ENCODE measurements at regions not wholly inside any gene's neighbourhood (a gene's known extent, or its start where the extent isn't known, plus 50 kb on each side); places are given as distances from the start of the nearest gene placed in this dataset.

DNA sequence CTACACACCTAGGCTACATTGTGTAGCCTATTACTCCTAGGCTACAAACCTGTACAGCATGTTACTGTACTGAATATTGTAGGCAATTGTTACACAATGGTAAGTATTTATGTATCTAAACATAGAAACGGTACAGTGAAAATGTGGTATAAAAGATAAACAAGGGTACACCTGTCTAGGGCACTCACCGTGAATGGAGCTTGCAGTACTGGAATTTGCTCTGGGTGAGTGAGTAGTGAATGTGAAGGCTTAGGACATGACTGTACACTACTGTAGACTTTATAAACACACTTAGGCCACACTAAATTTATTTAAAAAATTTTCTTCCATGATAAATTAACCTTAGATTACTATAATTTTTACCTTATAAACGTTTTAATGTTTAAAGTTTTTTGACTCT lies 171.7 kb upstream of the NCAM1 start:
- in situ Hi-C loops (cut with HindIII; ENCODE audit: extremely low pct_ligation_motif_present, low pct_unique_long_range_greater_than_20kb) = no loop called here
- ATAC-seq (no peak), FAIRE-seq (no peak), DNase-seq (ENCODE audit: low spot score) (no peak)
- POLR2A ChIA-PET = no interaction called here
- BruUV-seq (replicated peaks) = no TSS peak
- CTCF ChIA-PET (ENCODE audit: low intra/inter-chr PET ratio, low total read pairs) = no interaction called here
- H3K27me3 ChIP-seq (ENCODE audit: control insufficient read depth in 1 of 2, insufficient read depth in 2 of 2, low read length in 2 of 2) = peaks cover 2 to 6% of the 10 kb centered on the region in 2 experiments; a peak in 2 of 5 replicates
- WGBS (ENCODE audit: low lambda C conversion rate) = 0% methylated on average over 3 of the region's 3 CpGs
- no peaks in the 10 kb centered on the region for H3K36me3 ChIP-seq (replicated peaks in 1 of 2; ENCODE audit: control insufficient read depth in 1 of 2, insufficient read depth in 2 of 2, low read length in 2 of 2)
- no peak overlapping the region for H3K4me2 ChIP-seq (ENCODE audit: low read depth, low read length)
- no peaks in the 10 kb centered on the region for H3K79me2 ChIP-seq (ENCODE audit: insufficient read depth, low read length)
- no peak overlapping the region for H3K4me3 ChIP-seq (replicated peaks in 1 of 3; ENCODE audit: insufficient read depth in 1 of 3, low read depth in 2 of 3, low read length in 3 of 3)
- H4K20me1 ChIP-seq (ENCODE audit: insufficient read depth, low read length) = no peaks in the 10 kb centered on the region
- no peak overlapping the region for H3K27ac ChIP-seq (ENCODE audit: extremely low read length, insufficient read depth, low read length)
- no peak for TF ChIP-seq DR1 (CRISPR knock-in tag; IDR thresholded peaks at IDR 0.05)
- TF ChIP-seq HDAC6 (IDR thresholded peaks at IDR 0.05; ENCODE audit: low read depth, low read length) = no peak
- TF ChIP-seq NCOA1 (CRISPR knock-in tag; IDR thresholded peaks at IDR 0.05) = no peak
- TF ChIP-seq ZNF256 (CRISPR knock-in tag; conservative IDR thresholded peaks at IDR 0.05) = no peak
- TF ChIP-seq KLF16 (CRISPR knock-in tag; IDR thresholded peaks at IDR 0.05) = no peak
- TF ChIP-seq TEAD3 (CRISPR knock-in tag; optimal IDR thresholded peaks at IDR 0.05; ENCODE audit: borderline replicate concordance) = no peak
- TF ChIP-seq SP2 (CRISPR knock-in tag; IDR thresholded peaks at IDR 0.05) = no peak
- no peak for TF ChIP-seq KAT8 (CRISPR knock-in tag; IDR thresholded peaks at IDR 0.05)
- TF ChIP-seq ZNF225 (CRISPR knock-in tag; IDR thresholded peaks at IDR 0.05) = no peak
- H3K9me3 ChIP-seq (ENCODE audit: low read length) = no peaks in the 10 kb centered on the region
- H2AFZ ChIP-seq (ENCODE audit: low read length) = no peak overlapping the region
- intact Hi-C loops (cut with micrococcal nuclease; ENCODE audit: unreplicated experiment) = no loop called here
- H3K9ac ChIP-seq (ENCODE audit: insufficient read depth, low read depth, low read length) = no peak overlapping the region
- no peaks in the 10 kb centered on the region for H3K4me1 ChIP-seq (ENCODE audit: insufficient read depth, low read length)

- ChIA-PET POLR2A (no interaction called here), CTCF (ENCODE audit: low intra/inter-chr PET ratio, low total read pairs) (no interaction called here)
- TF ChIP-seq HES4 (CRISPR knock-in tag; IDR thresholded peaks at IDR 0.05; ENCODE audit: borderline replicate concordance) (no peak), ZNF101 (CRISPR knock-in tag; IDR thresholded peaks at IDR 0.05; ENCODE audit: borderline replicate concordance, low read depth) (no peak), ZFP36L2 (CRISPR knock-in tag; IDR thresholded peaks at IDR 0.05) (no peak), ZNF776 (CRISPR knock-in tag; IDR thresholded peaks at IDR 0.05) (no peak)
- TF ChIP-seq, protein P1, sequence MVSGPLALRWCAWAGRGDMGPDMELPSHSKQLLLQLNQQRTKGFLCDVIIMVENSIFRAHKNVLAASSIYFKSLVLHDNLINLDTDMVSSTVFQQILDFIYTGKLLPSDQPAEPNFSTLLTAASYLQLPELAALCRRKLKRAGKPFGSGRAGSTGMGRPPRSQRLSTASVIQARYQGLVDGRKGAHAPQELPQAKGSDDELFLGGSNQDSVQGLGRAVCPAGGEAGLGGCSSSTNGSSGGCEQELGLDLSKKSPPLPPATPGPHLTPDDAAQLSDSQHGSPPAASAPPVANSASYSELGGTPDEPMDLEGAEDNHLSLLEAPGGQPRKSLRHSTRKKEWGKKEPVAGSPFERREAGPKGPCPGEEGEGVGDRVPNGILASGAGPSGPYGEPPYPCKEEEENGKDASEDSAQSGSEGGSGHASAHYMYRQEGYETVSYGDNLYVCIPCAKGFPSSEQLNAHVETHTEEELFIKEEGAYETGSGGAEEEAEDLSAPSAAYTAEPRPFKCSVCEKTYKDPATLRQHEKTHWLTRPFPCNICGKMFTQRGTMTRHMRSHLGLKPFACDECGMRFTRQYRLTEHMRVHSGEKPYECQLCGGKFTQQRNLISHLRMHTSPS (CRISPR knock-in tag; IDR thresholded peaks at IDR 0.05; ENCODE audit: low read depth) = no peak
- no peak overlapping the region for H3K27ac ChIP-seq (ENCODE audit: extremely low read length, insufficient read depth, low read length)
- H3K9me3 ChIP-seq (ENCODE audit: low read length) = no peaks in the 10 kb centered on the region
- H3K36me3 ChIP-seq (replicated peaks in 1 of 2; ENCODE audit: control insufficient read depth in 1 of 2, insufficient read depth in 2 of 2, low read length in 2 of 2) = no peaks in the 10 kb centered on the region
- no peak overlapping the region for H3K9ac ChIP-seq (ENCODE audit: insufficient read depth, low read depth, low read length)
- H3K4me3 ChIP-seq (replicated peaks in 1 of 3; ENCODE audit: insufficient read depth in 1 of 3, low read depth in 2 of 3, low read length in 3 of 3) = no peak overlapping the region
- intact Hi-C loops (cut with micrococcal nuclease; ENCODE audit: unreplicated experiment) = loop anchor here (10.0 kb wide), 2 partner anchors 325 to 565 kb away; partner anchors contain the start of gene PTS
- DNase-seq (ENCODE audit: low spot score) (no peak), FAIRE-seq (no peak), ATAC-seq (no peak)
- peaks cover 0 to 5% of the 10 kb centered on the region in 2 experiments; a peak in 2 of 5 replicates for H3K27me3 ChIP-seq (ENCODE audit: control insufficient read depth in 1 of 2, insufficient read depth in 2 of 2, low read length in 2 of 2)
- H2AFZ ChIP-seq (ENCODE audit: low read length) = no peak overlapping the region
- BruUV-seq (replicated peaks) = no TSS peak
- no peak overlapping the region for H3K4me2 ChIP-seq (ENCODE audit: low read depth, low read length)
- no peaks in the 10 kb centered on the region for H4K20me1 ChIP-seq (ENCODE audit: insufficient read depth, low read length)
- 3% methylated on average over 3 of the region's 3 CpGs for WGBS (ENCODE audit: low lambda C conversion rate)
- H3K79me2 ChIP-seq (ENCODE audit: insufficient read depth, low read length) = no peaks in the 10 kb centered on the region
- in situ Hi-C loops (cut with HindIII; ENCODE audit: extremely low pct_ligation_motif_present, low pct_unique_long_range_greater_than_20kb) = no loop called here
- no peaks in the 10 kb centered on the region for H3K4me1 ChIP-seq (ENCODE audit: insufficient read depth, low read length)
These were observed 170.9 kb upstream of the NCAM1 start for GRCh38 chr11:112790286-112790685.

Measured in HepG2 (cell line).